ENCODE measurements at regions not wholly inside any gene's neighbourhood (a gene's known extent, or its start where the extent isn't known, plus 50 kb on each side); places are given as distances from the start of the nearest gene placed in this dataset.

DNA sequence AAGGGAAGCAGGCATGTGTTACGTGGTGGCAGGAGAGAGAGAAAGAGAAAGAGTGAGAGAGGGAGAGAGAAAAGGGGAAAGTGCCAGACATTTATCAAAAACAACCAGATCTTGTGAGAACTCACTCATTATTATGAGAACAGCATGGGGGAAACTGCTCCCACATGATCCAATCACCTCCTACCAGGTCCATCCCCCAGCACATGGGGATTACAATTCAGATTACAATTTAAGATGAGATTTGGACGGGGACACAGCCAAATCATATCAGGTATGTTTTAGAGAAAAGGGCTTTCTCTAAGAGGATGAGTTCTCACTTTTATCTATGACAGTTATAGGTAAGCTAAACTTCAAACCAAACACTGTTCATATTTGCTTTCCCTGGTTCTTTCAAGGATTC is 597.3 kb upstream of the PIK3C3 start:
- TF ChIP-seq EZH2phosphoT487 (IDR thresholded peaks at IDR 0.05; ENCODE audit: borderline replicate concordance, low read depth, low read length): no peak
- TF ChIP-seq, protein P1, sequence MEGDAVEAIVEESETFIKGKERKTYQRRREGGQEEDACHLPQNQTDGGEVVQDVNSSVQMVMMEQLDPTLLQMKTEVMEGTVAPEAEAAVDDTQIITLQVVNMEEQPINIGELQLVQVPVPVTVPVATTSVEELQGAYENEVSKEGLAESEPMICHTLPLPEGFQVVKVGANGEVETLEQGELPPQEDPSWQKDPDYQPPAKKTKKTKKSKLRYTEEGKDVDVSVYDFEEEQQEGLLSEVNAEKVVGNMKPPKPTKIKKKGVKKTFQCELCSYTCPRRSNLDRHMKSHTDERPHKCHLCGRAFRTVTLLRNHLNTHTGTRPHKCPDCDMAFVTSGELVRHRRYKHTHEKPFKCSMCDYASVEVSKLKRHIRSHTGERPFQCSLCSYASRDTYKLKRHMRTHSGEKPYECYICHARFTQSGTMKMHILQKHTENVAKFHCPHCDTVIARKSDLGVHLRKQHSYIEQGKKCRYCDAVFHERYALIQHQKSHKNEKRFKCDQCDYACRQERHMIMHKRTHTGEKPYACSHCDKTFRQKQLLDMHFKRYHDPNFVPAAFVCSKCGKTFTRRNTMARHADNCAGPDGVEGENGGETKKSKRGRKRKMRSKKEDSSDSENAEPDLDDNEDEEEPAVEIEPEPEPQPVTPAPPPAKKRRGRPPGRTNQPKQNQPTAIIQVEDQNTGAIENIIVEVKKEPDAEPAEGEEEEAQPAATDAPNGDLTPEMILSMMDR (conservative IDR thresholded peaks at IDR 0.05; ENCODE audit: low read length): no peak
